ENCODE measurements at regions not wholly inside any gene's neighbourhood (a gene's known extent, or its start where the extent isn't known, plus 50 kb on each side); places are given as distances from the start of the nearest gene placed in this dataset.

GRCh38 chr16:9302072-9302471 is 210.6 kb downstream of the HAPSTR1 start:
- DNase-seq (ENCODE audit: low spot score), result no peak

- DNase-seq (ENCODE audit: low spot score), result no peak
These were observed 215.3 kb downstream of the HAPSTR1 start for GRCh38 chr16:9306753-9307152.

GRCh38 chr16:9307446-9307845 is 216.0 kb downstream of the HAPSTR1 start:
- DNase-seq (ENCODE audit: low spot score), result no peak

- DNase-seq (ENCODE audit: low spot score), result no peak
These were observed 216.9 kb downstream of the HAPSTR1 start for GRCh38 chr16:9308356-9308801.

- DNase-seq (ENCODE audit: low spot score), result no peak
These were observed 217.4 kb downstream of the HAPSTR1 start for GRCh38 chr16:9308850-9309249.

- no peak for DNase-seq (ENCODE audit: low spot score)
These were observed 218.4 kb downstream of the HAPSTR1 start for GRCh38 chr16:9309844-9310243.

- DNase-seq (ENCODE audit: low spot score), result peak; percentile 56
These were observed 220.0 kb downstream of the HAPSTR1 start for GRCh38 chr16:9311303-9311954.

GRCh38 chr16:9316008-9316407 is 224.6 kb downstream of the HAPSTR1 start:
- DNase-seq (ENCODE audit: low spot score), result no peak

GRCh38 chr16:9316615-9317014 is 225.2 kb downstream of the HAPSTR1 start:
- peak; percentile 76 for DNase-seq (ENCODE audit: low spot score)

GRCh38 chr16:9318764-9319163 is 227.3 kb downstream of the HAPSTR1 start:
- no peak for DNase-seq (ENCODE audit: low spot score)

- DNase-seq (ENCODE audit: low spot score), result no peak
These were observed 231.3 kb downstream of the HAPSTR1 start for GRCh38 chr16:9322769-9323168.

GRCh38 chr16:9323170-9323569 is 231.7 kb downstream of the HAPSTR1 start:
- DNase-seq (ENCODE audit: low spot score), result no peak

- no peak for DNase-seq (ENCODE audit: low spot score)
These were observed 235.8 kb downstream of the HAPSTR1 start for GRCh38 chr16:9327253-9327652.

GRCh38 chr16:9328411-9328810 is 237.0 kb downstream of the HAPSTR1 start:
- DNase-seq (ENCODE audit: low spot score), result no peak

- no peak for DNase-seq (ENCODE audit: low spot score)
These were observed 238.7 kb downstream of the HAPSTR1 start for GRCh38 chr16:9330095-9330494.

GRCh38 chr16:9331503-9331902 is 240.1 kb downstream of the HAPSTR1 start:
- DNase-seq (ENCODE audit: low spot score), result peak; percentile 55

GRCh38 chr16:9332574-9333148 is 241.2 kb downstream of the HAPSTR1 start:
- DNase-seq (ENCODE audit: low spot score), result no peak

GRCh38 chr16:9333469-9333868 is 242.0 kb downstream of the HAPSTR1 start:
- no peak for DNase-seq (ENCODE audit: low spot score)

- no peak for DNase-seq (ENCODE audit: low spot score)
These were observed 242.7 kb downstream of the HAPSTR1 start for GRCh38 chr16:9334103-9334502.

GRCh38 chr16:9337308-9338032 is 246.0 kb downstream of the HAPSTR1 start:
- no peak for DNase-seq (ENCODE audit: low spot score)

- no peak for DNase-seq (ENCODE audit: low spot score)
These were observed 246.6 kb downstream of the HAPSTR1 start for GRCh38 chr16:9338068-9338467.

GRCh38 chr16:9338510-9338909 is 247.1 kb downstream of the HAPSTR1 start:
- no peak for DNase-seq (ENCODE audit: low spot score)

- DNase-seq (ENCODE audit: low spot score), result no peak
These were observed 249.2 kb downstream of the HAPSTR1 start for GRCh38 chr16:9340526-9341256.
